GM19351 (cell line): ENCODE measurements at regions not wholly inside any gene's neighbourhood (a gene's known extent, or its start where the extent isn't known, plus 50 kb on each side); places are given as distances from the start of the nearest gene placed in this dataset.

Experiments used
- ATAC-seq: cut with Tn5 transposase; IDR thresholded peaks from one replicate; pipeline ENCODE4 v1.9.1; 2021; ENCODE audit warnings: mild to moderate bottlenecking, moderate library complexity; ENCODE audit not compliant: unreplicated experiment

DNA sequence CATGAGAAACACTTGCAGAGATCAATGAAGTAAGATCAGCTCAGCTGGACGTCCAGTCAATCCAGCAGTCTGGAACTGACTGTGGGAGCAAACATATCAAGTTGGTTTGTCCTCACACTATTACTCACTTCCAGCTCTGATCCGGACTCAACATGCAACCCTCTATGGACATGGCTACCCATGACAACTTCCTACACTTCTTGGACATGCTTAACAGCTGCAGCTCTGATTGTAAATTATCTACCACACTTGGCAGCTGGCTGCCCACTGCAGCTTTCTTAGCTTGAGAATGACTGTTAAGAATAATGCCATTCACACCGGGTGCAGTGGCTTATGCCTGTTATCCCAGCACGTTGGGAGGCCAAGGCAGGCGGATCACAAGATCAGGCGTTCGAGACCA lies 429.8 kb downstream of the EPHA4 start:
- ATAC-seq: no peak

DNA sequence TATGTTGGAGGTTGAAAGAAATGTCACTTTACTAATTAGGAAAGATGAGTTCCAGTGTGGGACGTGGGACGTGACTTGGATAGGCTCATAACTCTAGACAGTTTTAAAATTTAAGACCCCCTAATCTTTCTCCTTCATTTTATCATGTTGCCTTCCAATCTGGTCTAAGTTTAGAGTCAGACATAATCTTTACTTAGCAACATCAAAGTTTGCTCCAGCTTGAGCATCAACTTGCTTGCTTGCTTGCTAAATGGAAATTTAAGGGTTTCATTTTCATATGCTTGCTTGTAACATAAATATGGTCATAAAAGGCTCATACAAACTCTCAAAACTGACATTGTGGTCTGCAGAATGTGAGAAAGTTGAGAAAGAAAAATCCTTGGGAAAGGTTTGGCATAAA lies 428.9 kb downstream of the EPHA4 start:
- ATAC-seq: no peak

DNA sequence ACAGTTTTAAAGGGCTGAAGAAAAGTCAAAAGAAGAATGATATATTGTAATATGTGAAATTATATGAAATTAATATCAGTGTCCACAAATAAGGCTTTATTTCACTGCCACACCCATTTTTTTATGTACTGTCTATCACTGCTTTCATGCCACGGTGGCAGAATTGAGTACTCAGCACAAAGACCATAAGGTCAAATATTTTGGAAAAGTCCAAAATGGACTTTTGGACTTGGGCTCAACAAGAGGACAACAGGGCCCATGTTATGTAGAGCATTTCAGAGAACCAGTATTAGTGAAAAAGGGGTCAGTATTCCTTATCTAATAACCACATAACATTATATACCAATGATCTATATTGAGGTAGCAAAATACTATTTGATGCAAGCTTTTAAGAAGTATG lies 427.2 kb downstream of the EPHA4 start:
- no peak for ATAC-seq

DNA sequence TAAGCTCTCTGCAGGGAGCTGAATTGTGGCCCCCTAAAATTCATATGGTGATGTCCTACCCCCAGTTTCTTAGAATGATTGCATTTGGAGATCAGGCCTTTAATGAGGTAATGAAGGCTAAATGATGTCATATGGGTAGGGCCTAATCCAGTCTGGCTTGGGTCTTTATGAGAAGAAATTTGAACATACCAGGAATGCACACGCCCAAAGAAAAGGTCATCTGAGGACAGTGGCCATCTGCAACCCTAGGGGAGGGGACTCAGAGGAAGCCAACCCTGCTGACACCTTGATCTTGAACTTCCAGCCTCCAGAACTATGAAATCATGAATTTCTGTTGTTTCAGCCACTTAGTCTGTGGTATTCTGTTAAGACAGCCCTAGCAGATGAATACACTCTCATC lies 426.7 kb downstream of the EPHA4 start:
- no peak for ATAC-seq

DNA sequence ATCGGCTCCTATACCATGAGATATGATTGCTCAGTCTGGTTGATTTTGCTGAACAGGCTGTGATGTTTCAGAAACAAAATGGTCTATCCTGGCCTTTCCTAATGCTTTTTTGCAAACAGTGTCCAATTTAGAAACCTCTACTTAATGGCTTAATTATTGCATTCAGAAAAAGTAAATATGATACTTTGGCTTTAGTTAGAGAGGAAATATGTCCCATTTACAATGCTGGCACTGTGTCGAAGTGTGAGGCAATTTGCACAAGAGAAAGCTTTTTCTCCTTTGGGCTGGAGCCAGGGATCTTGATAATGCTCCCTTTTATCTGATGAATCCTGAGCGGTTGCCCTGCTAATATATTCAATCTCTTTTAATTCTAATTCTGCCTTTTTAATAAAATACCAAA lies 418.9 kb downstream of the EPHA4 start:
- no peak for ATAC-seq

DNA sequence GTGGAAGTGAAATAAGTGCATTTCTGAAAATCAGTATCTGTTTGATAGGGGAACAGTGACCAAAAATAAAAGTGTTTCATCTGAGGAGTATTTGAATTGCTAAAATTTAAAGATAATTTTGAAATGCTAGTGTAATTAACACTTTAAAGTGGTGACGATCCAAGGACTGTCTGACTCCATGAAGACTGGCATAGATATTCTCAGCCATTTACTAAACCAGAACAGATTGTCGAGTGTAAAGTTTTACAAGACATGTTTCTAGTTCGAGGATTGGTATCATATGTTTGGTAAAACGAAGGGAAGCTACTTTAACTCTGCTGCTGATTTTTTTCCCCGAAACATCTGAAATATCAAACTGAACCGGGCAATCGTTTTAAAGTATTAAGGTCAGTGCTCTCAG lies 417.9 kb downstream of the EPHA4 start:
- no peak for ATAC-seq

DNA sequence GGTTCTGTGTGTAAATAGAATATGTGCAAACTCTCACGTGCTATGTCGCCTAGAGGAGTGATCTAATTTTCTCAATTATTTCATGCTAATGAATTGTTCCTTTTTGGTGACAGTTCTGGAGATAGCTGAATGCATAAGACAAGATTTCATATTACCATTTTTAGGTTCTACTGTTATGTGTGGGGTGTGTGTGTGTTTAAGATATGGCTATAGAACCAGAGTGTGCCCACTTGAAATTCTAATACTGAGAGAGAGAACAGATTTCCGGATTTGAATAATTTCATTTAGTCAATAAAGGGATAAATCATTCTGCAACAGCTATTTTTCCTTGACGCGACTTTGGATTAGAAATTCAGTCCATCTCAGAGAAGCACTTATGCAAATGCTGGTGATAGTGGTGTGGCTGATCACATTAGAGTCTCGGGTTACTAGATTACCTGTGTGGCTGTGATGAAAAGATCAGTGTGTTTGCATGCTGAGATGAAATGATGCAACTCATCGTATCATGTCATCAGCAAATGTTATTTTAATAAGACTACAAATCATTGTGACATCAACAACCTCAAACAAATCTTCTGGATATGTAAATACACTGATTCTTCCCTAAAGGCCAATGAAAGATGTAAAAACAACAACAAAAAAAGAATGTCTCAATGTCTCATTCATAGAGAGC lies 415.9 kb downstream of the EPHA4 start:
- ATAC-seq: no peak

DNA sequence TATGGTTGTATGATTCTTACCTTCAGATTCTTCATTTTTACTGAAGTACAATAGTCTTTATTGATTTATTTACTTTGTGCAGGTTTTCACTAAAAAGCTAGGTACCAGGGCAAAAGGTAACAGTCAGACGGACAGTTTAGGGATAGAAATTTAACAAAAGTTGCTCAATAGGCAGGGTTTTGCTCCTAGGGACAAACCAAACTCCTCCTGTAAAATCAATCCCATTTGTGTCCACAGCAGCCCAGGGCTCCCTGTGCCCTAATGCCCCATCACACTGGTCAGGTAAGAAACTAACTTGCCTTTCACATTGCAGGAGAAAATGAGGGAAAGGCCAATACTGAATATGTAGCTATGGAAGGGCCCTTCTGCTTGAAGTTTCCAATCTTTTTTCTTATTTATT lies 410.9 kb downstream of the EPHA4 start:
- ATAC-seq: no peak

DNA sequence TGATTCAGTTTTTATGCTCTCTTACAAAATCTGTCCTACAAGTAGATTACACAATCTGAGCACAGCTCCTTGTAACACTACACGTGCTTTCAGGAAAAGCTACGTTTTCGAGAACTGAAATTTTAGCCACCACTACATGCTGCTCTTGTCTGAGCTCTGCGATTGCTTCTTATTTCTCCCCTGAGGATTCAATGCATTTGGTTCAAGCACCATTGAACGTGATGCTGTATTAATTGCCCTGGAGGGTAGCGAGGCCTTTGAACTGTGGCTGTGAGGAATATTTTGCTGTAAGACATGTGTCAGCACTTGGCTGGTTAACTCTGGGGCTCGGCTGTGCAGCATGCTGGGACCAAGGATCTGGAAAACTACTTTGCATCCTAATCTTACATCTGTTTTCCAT lies 405.8 kb downstream of the EPHA4 start:
- ATAC-seq: no peak

DNA sequence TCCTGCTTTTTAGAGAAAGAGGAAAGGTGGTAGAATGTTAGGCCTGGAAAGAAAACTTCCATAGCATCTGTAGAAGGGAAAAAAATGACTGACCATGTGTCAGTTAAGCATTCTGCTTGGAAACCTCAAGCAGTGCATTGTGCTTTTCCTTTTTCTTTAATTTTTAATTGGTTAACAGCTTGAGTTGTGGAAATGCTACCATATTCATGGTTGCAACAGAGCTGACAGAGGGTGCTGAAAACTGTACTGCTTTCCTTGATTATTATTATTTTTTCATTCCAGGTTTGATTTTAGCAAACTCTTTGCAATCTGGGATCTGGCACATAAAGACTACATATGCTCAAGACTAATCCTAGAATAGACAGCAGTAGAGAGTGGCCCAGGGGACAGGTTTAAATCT lies 404.5 kb downstream of the EPHA4 start:
- no peak for ATAC-seq

DNA sequence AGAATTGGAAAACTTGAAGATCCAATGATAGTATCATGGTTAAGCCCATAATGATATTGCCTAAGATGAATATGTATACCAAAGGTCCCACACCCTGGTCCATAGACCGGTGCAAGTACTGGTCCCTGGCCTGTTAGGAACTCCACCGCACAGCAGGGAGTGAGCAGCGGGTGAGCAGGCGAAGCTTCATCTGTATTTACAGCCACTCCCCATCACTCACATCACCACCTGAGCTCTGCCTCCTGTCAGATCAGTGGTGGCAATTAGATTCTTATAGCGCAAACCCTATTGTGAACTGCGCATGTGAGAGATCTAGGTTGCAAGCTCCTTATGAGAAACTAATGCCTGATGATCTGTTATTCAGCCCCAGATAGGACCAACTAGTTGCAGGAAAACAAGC lies 402.4 kb downstream of the EPHA4 start:
- ATAC-seq: no peak

DNA sequence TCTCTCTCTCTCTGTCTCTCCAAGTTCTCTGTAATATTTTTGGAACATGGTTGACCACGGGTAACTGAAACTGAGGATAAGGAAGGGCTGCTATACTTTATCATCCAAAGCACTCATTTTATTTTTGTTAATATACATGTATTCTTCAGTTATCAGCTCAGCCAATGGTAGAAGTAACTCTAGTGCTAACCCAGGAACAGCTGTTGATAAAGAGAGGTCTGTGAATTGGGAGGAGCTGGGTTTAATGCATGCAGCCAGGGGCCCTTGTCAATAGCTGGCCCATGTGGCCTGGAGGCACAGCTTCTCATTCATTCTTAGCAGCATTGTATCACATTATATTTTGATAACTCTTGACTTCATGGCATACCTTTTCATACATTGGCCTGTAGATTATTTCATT lies 401.6 kb downstream of the EPHA4 start:
- no peak for ATAC-seq

DNA sequence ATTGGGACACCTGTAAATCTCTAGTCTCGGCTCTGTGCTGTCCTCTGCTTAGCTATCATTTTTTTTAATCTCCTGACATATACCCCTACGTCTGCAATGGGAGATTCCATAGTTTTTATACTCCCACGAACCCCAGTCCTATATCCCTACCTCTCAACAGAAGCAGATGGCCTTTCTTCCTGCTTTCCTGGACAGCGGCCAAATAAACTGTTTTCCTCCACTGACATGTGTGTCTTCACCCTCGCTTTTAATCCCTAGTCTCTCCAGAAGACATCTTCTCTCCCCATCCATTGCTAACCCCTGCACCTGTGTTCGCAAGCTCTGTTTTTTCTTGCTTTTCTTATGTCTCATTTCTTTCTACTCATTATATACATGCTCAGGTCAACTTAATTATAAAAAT lies 395.4 kb downstream of the EPHA4 start:
- no peak for ATAC-seq

DNA sequence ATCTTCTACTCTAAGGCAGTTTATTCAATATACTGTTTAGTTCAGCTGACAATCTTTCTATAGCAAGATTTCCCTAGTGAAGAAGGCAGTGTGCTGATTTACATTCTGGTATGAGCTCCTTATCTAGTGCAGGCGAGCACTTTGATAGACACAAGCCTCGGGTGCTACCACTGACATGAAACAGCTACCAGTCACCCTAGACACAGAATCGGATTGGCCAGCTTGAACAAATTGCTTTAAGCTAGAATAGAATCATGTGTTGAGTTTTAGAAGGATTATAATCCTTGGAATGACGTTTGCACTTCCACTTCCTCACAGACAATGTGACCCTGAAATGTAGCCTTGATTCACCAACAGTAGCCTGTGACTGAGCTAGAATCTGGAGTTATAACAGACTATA lies 394.0 kb downstream of the EPHA4 start:
- ATAC-seq: no peak

DNA sequence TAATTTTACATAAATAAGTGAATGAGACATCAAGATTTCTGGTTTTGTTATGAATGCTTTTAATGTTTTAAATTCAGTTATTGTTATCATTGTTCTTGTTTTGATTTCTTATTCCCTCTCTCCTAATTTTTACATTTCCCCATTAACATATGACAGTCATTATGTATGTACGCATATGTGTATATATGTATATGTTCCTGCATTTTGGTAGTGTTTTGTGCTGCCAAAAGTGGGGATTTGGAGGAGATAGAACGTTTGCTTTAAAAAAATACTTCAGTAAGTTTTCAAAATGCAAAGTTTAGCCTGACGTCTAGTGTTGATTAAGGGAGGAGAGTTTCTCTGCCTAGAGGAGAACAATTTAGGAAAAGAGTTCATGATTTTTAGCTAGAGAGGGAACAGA lies 385.2 kb downstream of the EPHA4 start:
- ATAC-seq: no peak

DNA sequence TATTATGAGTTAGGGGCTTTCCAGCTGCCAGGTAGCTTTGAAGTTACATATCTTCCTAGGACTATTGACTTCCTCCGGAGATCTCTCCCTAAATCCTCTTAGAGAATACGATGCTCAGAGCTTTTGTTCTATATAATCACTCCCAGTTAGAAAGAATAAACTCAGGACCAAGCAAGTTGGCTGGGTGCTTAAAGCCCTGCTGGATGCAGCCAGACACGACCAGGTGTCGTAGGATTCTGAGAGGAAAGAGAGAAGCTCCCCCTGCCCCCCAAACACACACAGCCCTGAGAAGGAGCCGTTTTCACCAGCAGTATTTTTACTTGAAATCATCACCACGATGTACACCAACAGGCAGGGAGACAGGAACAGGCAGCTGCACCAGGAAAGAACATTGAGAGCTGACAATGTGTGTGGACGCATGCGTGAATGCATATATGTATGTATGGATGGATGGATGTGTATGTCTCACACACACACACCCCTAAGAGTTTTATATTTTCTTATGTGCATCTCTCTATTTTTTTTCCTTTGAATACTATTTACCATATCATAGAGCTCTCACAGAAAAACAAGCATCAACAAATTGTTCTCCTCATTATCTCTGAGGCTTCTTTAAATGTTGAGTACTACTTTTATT lies 382.6 kb downstream of the EPHA4 start:
- no peak for ATAC-seq

DNA sequence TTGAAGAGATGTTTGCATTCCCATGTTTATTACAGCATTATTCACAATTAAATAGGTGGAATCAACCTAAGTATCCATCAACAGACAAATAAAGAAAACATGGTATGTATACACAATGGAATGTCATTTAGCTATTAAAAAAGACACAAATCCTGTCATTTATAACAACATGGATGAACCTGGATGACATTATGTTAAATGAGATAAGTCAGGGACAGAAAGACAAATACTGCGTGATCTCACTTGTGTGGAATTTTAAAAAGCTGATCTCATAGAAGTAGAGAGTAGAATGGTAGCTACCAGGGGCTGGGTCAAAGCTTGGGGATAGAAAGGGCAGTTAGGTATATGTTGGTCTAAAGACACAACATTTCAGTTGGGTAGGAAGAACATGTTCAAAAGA lies 376.3 kb downstream of the EPHA4 start:
- no peak for ATAC-seq

DNA sequence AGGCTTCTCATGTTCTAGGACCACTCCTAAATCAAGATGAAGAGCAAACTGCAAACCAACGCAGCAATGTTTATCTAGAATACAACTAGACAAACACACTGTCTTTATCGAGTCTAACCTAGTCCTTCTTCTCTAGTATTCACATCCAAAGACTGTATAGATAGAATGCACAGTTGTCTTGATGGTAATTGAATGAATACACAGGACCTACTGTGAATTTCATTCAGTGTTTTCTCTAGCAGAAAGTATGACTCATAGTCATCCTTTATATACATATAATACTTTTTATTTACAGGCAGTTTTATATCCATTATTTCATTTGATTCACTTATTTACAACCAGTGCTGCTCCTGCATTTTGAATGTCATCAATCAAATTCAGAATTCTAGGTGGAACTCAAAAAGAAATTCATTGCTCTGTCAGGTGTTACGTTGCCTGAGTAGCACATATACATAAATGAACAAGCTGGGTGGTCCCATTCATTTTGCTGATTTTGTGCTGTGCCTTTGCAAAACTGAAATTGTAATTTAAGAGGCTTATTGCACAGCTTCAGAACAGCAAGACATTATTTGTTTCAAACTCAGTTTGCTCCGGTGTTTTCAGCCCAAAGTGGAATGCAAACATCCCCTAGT lies 374.8 kb downstream of the EPHA4 start:
- ATAC-seq: no peak

DNA sequence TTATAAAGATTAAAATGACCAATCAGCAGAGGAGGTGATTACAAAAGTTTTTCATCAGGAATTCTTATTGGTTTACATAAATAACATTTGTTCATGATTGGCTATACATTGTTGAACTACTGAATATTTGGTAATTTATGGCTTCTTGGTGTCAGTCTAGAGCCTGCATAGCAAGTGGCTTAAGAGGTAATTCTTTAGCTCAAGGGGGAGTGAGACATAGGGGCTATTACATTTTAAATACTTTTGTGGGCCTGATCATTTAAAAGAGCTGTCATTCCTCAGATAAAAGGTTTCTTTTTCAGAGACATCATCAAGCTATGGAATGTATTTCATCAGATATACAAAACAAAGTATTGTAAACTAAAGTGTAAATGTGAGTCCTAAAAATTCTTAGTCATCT lies 373.8 kb downstream of the EPHA4 start:
- no peak for ATAC-seq

DNA sequence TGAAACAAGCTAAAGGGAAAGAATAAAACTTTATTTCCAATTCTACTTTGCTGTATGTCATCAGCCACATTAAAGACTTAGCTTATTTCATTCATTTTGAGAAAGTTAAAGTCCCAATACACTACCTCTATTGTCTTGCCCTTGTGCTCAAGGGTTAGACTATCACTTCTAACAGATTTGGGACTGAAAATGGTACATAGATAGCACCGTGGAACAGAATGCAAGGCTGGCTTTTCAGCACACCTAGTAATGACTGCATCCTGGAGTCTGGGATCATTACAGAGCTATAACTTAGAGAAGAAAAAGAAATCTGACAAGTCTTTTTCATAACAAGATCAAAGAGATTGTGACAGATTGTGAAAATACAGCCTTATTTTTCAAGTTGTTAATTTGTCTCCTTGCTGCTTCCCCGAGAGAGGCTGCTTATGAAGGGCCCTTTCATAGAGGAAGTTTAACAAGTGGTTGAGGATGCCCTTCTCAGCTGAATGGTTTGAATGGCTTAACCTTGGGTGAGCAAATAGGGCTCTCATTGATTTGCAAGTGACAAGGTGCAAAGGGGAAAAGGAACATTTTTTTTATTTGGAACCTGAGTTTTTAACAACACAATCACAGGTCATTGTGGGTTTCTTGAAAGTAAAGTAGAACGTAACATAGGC lies 371.8 kb downstream of the EPHA4 start:
- no peak for ATAC-seq

DNA sequence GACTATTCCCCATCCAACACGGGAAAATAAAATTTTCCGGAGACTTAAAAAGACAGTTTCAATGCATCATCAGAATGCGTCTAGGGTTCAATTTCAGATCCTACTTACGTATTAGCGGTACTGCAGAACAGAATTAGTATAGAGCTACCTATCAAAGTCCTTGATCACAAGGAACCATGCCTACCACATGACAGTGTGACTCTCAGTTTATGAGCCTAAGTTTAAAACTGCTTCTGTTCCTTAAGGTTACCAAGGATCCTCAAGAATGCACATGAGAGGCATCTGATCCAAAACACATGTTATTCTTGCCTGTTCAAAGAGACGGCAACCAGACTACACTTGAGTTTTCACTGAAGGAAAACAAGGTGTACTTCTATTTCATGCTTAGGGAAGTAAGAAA lies 369.7 kb downstream of the EPHA4 start:
- ATAC-seq: no peak

DNA sequence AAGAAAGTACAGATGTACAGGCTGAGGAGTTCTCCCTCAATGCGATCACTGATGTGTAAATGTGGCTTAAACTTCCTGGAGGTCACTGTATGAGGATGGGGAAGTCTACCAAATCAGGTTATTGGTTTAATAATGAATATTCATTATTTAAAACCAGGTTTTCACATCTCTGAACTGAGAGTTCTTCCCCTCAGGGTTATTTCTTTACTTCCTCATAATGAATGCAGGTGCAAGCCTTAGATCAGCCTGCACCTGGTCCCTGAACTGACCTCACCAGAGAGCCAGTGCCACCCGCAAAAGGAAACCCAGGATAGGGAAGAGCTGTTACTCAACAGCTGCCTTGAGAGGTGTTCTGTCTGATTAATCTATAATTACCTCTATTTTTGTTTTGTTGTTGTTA lies 369.0 kb downstream of the EPHA4 start:
- peak; percentile 89 for ATAC-seq
